Tibial nerve (tissue), 4 donors: ENCODE measurements at regions not wholly inside any gene's neighbourhood (a gene's known extent, or its start where the extent isn't known, plus 50 kb on each side); places are given as distances from the start of the nearest gene placed in this dataset.

ENCODE experiments used
- EP300 ChIP-seq, 2 donors: sonication (generic); formaldehyde crosslinking; IDR thresholded peaks; one replicate each; pipeline ENCODE4 v1.6.1; 2017; ENCODE audit warnings: antibody characterized with exemption in 2 of 2, mild to moderate bottlenecking in 1 of 2
- POLR2A ChIP-seq, 2 donors: fragments of 450-650 bp; IDR thresholded peaks; one replicate each; pipeline ENCODE4 v1.6.1; 2017; ENCODE audit warnings: antibody characterized with exemption in 2 of 2, mild to moderate bottlenecking in 2 of 2, moderate library complexity in 2 of 2
- TF ChIP-seq, protein P1 (sequence below), 5 experiments: fragments of 200-600 bp in 3 of 5; fragments of 450-650 bp in 2 of 5; sonication (generic) in 3 of 5; IDR thresholded peaks; one replicate each; pipeline ENCODE4 v1.5.1; 2016 to 2019; ENCODE audit warnings: antibody characterized with exemption in 5 of 5, mild to moderate bottlenecking in 3 of 5, moderate library complexity in 2 of 5

DNA sequence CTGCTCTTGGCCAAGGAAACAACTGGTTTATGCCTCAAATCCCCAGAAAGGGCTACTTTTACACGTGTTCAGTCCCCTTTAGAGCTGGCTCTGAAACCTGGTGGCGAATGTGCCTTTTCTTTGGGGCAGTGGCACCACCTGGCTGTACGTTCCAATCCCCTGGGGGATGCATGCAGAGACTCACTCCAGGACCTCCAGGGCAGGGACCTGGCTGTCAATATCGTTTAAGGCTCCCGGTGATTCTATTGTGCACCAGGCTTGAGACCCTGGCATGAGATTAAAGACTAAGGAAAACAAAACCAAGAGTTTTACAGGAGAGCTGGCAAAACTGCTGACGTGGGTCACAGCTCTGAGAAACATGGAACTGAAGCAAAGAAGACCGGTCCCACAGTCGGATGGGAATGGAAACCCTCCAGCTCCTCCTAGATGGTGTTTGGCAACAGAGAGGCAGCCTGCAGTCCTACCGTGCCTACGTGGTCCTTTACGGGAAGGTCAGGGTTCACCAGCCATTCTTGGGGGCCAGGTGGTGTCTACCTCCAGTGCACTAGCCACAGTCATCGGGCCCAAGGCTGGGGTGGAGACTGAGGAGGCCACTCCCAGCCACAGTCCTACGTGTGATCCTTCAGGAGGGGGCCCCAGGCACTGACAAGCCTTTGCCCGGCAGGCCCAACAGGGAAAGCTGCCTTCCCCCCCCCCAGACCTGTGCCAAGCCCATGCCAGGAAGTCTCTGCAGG is 203.3 kb upstream of the CST7 start:
- TF ChIP-seq, protein P1, sequence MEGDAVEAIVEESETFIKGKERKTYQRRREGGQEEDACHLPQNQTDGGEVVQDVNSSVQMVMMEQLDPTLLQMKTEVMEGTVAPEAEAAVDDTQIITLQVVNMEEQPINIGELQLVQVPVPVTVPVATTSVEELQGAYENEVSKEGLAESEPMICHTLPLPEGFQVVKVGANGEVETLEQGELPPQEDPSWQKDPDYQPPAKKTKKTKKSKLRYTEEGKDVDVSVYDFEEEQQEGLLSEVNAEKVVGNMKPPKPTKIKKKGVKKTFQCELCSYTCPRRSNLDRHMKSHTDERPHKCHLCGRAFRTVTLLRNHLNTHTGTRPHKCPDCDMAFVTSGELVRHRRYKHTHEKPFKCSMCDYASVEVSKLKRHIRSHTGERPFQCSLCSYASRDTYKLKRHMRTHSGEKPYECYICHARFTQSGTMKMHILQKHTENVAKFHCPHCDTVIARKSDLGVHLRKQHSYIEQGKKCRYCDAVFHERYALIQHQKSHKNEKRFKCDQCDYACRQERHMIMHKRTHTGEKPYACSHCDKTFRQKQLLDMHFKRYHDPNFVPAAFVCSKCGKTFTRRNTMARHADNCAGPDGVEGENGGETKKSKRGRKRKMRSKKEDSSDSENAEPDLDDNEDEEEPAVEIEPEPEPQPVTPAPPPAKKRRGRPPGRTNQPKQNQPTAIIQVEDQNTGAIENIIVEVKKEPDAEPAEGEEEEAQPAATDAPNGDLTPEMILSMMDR (IDR thresholded peaks at IDR 0.05): no peak
- TF ChIP-seq POLR2A (IDR thresholded peaks at IDR 0.05) (no peak), EP300 (IDR thresholded peaks at IDR 0.05) (no peak)
